Stimulated activated CD4-positive, alpha-beta T cell treated with anti-CD3 and anti-CD28 coated beads, Interleukin-1b, Interleukin-23, amount 100 ng/mL, for 24 hours (primary cell): ENCODE measurements at regions not wholly inside any gene's neighbourhood (a gene's known extent, or its start where the extent isn't known, plus 50 kb on each side); places are given as distances from the start of the nearest gene placed in this dataset.

Source experiments
- DNase-seq, 4 experiments: peaks; one replicate each; pipeline ENCODE4 v3.0.0-alpha.2; 2020; ENCODE audit warnings: low read depth in 4 of 4, low spot score in 1 of 4

DNA sequence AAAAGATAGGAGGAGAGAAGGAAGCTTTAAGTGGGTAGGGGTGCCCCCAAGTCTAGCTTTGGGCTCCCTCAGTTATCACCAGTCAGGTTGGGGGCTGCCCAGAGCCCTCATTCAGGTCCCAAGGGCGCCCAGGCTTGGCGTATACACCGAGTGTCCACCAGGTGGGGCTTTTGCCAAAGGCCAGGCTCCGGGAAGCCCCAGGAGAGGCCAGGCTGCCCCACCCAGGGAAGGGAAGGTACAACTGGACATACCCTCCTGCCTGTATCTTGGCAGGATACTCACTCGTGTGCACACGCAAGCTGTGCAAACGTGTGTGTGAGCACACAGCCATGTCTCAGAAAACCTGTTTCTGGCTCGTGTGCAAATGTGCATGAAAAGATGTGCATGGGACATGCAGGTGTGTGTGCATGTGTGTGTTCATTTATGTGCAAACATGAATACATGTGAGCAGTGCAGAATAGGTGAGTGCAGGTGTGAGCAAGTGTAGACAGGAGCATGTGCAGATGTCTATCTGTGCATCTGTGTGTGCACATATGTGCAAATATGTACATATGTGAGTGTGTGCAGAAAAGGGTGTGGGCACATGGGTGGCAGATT lies 103.9 kb upstream of the MYL2 start:
- DNase-seq, result peak; percentile 16 to 33 (median 22)

DNA sequence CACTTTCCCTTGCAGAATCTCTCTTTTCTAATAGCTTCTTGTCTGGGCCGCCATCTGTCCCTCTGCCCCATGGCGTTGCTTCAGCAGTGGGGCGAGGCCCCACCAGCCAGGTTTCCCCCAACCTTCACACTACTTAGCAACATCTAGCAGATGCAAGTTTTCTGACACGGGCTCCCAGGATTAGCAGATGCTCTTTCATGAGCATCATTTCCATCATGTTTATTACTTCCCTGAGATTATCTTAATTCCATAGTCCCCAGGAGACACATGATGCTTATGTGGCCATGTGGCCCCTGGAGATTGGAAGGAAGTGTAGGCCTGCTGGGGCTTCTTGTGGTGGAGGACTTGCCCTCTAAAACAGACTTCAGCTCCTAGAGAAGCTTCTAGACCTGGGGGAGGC lies 102.0 kb upstream of the MYL2 start:
- no peak for DNase-seq

DNA sequence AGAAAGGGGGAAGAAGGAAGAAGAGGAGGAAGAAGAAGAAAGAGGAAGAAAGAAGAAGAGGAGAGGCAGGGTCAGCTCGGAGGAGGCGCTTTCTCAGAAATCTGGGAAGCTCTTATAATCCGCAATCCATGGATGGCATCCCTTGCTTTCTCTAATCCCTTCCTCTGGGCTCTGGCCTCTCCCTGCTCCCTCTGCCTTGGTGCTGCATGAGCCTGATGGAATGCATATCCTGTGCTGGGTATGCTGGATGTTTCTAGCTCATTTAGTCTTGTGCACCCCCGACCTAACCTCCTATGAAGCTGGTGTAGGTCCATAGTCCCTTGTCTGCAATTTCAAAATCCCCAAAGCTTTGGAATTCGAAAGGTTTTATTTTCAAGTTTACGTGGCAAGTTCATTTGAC lies 94.2 kb upstream of the MYL2 start:
- DNase-seq, result no peak

DNA sequence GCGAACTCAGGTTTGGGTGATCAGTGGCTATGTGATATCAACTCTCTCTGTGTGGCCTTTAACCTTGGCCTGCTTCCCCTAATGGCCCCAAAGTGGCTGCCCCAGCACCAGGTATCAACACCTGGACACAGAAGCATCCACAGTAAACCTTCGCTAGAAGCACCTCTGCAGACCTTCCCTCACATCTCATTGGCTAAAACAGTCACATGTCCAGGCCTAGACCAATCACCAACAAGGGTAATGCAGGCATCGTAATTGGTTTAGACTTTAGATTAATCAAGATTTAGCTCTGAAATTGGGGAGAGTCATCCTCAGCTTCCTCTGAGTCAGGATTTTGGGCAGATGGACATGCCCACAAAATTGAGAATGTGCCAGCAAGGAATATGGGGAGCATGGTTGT lies 92.5 kb upstream of the MYL2 start:
- DNase-seq, result no peak

DNA sequence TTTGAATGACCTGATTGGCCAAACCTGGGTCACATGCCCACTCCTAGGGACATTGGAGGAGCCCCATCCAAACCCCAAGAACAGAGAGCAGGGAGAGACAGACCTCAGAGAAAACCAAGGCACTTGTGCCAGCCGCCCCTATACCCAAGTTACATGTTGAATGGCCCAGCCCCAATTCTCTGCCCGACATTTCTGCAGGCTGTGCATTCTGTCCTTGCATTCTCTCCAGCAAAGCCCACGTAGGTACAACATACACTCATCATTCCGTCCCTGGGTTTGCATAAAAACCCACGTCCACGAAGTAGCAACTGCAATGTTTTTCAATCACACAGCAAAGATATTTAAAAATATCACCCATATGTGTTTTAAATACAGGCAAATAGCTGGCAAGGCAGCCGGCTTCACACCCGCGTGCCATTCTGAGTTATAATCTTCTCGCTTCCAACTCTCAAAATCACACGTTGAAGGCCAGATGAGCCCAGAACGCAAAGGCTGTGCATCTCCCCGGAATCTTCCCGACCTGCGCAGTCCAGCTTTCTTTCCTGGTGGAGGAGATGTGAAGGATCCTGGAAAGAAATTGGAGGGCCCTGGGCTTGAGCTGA lies 91.7 kb upstream of the MYL2 start:
- no peak for DNase-seq

DNA sequence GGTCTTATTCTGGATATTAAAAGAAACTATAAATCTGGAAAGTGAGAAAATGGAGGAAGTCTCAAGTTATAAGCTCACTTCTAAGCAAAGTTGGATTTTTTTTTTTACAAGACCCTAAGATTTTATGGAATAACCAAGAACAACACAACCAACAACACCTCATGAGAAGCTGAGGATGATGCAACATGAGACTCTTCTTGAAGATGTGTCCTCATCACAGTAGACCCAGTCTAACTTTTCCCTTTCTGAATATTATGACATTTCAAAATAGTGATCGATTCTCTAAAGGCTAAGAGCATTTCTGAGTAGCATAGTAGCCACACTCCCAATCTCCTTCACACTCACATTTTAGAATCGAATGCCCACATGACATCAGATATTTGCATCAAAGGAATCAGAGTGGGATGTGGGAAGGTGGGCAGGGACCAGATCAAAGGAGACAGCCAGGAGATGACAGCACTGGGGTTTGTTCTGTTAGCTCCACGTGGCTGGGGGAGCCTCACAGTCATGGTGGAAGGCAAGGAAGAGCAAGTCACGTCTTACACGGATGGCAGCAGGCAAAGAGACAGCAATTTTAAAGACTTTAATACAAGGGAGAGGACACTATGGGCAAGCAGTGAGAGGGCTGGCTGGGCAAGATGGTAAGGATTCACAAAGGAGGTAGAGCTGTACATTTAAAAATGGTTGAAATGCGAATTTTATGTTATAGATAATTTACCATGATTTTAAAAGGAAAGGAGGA lies 90.7 kb upstream of the MYL2 start:
- no peak for DNase-seq

DNA sequence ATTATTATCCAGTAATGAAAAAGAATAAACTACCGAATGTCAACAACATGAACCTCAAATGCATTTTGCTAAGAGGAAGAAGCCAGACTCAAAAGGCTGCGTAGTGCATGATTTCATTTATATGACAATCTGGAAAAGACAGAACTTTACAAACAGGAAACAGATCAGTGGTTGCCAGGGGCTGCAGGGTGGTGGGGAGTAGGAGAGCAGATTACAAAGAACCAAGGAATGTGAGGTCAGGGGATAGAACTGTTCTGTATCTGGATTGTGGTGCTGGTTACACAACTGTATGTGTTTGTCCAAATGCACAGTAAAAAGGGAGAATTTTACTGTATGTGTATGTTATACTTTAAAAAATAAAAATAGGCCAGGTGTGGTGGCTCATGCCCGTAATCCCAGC lies 89.7 kb upstream of the MYL2 start:
- no peak for DNase-seq

DNA sequence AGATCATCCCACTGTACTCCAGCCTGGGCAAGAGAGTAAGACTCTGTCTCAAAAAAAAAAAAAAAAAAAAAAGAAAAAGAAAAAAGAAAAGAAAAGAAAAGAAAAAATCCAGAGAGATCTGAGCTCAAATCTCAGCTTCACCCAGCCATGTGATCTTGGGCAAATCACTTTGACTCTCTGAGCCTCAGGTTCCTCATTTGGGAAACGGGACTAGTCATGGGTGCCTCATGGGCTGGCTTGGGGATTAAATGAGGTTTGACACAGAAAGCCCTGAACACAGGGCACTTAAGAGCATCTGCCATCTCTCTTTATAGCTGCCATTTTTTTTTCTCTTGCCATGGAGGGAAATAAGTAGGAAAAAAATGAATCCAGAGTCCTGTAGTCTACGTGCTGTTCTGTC lies 86.2 kb upstream of the MYL2 start:
- DNase-seq, result no peak

DNA sequence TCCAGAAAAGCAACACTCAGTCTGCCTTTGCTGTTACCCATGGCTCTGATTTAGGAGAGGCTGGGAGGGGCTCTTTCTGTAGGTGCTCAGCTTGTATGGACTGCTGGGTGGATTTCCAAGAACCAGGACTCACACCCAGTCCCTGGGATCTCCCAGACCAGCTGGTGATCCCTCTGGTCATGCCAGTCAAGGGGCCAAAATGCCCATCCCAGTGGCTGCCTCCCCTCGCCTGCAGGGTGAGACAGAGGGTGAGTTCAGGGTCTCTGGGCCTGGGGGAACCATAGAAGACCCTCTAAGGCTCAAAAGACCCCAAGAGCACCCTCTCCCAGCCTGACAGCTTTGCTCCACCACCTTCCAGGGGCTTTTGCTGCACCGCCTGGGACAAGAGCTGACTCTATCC lies 78.6 kb upstream of the MYL2 start:
- no peak for DNase-seq

DNA sequence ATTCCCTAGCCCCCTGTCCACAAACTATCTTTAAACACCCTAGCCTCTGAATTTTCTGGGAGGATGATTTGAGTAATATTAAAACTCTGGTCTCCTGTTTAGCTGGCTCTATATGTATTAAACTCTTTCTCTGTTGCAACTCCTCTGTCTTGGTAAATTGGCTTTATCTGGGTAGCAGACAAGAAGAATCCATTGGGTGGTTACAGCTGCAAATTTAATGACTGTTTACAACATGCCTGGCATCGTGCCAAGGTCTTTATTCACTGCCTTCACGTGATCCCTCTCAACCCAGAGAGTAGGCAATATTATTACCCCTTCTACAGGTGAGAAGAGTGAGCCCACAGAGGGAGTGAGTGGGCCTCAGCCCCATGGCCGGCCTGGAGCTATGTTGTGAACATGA lies 77.8 kb upstream of the MYL2 start:
- no peak for DNase-seq

DNA sequence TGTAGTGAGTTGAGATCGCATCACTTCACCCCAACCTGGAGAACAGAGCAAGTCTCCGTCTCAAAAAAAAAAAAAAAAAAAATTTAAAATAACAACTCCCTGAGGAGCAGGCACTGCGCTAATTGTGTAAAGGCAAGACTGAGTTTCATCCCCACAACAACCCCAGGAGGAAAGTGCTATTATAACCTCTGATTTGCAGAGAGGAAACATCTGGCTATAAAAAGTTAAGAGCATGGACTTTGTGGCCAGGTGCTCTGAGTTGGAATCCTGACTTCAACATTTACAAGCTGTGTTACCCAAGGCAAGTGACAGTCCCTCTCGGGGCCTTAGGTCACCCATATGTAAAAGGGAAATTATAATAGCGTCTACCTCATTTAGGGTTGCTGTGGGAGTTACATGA lies 76.0 kb upstream of the MYL2 start:
- DNase-seq, result no peak

DNA sequence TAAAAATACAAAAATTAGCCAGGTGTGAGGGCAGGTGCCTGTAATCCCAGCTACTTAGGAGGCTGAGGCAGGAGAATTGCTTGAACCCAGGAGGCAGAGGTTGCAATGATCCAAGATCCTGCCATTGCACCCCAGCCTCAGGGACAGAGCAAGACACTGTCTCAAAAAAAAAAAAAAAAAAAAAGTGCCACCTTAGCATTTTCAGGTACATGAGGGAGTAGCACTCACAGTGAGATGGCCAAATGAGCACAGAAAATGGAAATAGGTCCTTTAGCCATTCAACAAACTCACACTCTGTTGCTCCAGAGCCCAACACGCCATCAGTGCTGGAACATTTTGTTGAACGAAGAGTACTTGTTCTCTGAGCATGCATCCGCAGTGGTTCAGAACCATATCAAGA lies 75.2 kb upstream of the MYL2 start:
- no peak for DNase-seq

DNA sequence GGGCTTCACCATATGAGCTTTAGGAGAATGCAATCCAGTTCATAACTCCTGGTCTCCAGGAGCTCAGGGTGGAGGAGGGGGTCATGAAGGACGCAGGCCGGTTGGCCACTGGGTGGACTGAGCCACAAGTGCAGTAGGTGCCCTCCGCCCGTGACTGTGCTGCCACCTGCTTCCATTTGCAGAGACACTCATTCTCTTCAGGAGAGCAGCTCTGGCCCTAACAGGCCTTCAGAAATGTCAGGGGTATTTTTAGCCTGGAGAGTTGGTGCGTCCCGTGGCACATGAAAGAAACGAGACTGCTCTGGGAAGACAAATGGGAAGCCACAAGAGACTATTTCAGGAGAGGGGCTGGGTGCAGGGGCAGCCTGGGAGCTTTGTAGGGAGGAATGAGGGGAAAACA lies 74.6 kb upstream of the MYL2 start:
- no peak for DNase-seq

DNA sequence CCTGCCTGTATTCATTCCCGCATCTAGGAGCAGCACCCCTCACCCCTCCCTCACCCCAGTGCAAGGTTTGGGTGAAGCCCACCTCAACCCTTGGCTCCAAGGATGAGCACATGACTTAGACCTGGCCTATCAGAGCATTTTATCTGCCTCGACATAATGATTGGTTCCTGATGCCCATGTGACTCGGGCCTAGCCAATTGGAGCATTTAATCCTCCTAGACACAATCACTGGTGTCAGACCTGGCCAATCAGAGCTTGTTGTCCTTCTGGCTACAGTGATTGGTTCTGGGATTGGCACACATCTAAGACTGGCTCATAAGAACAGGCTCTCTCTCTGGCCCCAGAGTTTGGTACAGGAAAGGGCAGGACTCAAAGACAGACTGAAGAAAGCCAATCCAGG lies 73.1 kb upstream of the MYL2 start:
- DNase-seq, result no peak

DNA sequence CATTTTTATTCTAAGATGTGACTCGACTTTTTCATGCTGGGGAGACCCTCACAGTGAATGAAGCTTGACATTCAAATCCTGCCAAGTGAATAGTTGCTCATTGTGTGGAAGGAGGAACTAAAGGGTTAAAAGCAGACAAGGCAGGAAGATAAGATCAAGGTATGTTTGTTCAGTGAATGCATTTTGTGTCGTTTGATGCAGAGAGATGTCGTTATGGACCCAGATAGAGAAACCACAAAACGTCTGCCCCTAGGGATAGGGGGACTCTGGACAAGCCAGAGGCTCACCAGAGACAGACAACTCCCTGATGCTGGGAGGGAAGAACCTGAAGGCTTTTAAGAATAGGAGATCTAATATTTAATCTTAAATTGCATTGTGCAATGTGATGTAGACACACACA lies 72.5 kb upstream of the MYL2 start:
- DNase-seq, result no peak

DNA sequence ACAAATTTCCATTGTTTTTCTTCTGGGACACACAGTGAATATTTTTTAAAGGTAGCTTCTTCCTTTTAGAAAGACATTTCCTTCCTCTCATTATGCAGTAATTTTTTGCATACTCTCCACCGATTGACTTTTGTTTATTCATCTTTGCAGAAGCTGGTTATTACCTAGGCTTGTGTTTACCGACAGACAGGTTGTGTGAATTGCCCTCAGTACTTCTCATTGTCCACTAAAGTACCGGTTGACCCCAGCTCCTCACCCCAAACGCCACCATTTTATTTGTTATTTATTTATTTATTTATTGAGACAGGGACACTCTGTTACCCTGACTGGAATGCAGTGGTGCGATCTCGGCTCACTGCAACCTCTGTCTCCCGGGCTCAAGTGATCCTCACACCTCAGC lies 63.4 kb upstream of the MYL2 start:
- DNase-seq, result no peak

DNA sequence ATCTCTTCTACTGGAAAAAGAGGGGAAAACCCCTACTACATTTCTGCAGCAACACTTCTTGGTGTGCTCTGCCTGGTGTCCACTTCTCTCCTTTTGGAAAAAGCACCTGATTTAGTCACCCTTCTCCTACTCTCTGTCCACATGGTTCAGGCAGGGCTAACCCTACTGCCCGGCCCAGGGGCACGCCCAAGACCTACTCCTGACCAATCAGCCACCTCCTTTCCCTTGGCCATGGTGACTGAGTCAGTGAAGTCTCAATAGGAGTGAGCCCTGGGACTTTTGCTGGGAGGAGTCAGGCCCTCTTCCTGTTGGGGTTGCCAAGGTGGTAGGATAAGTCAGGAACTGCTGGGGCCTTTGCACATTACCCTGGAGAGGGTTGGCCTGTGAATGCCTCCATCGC lies 52.5 kb upstream of the MYL2 start:
- DNase-seq, result peak in 1 of 4 experiments; percentile 0

DNA sequence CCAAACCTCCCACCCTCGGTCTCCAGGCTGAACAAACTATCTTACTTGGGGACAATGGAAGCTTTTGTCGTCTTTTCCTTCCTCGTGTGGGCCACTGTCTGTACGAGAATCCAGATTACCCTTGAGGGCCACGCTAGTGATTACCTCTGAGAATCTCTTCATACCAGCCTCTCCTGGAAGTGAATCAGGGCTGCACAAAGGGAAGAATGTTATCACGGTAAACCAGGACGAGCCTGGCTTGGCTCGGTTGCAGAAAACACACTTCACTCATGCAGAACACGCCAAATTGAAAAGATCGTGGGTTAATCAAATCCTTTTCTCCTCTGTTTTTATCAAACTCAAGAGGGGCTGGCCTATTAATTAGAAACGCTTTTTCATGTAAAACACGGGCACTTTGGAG lies 51.6 kb upstream of the MYL2 start:
- DNase-seq, result no peak

DNA sequence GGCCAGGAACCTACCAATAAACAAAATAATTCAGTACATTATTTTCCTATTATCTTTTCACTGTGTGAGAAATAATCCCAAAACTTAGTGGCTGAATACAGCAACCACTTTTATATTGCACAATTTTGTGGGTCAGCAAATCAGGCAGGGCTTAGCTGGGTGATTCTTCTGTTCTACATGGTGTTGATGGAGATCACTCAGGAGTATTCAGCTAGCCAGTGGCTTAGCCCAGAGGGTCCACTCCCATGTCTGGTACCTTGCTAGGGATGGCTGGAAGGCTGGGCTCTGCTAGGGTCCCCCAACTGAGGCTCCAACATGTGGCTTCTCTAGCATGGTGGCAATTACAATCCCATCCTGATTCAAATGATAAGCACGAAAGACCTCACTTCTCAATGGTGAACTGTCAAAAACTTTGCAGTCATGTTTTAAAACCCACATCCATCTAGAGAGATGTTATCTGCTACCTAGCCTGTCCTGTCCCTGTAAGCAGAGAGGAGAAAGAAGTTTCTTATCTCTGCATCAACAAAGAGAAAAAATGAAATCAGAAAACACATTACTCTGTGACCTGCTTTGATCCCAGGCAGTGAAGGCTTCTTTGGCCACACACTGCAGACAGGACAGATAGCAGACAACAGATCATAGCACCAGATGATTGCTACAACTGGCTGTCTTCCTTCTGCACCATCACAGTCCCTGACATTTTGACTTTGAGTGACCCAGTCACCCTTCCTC lies 51.0 kb upstream of the MYL2 start:
- DNase-seq, result no peak
